Keratinocyte (primary cell): ENCODE measurements at regions not wholly inside any gene's neighbourhood (a gene's known extent, or its start where the extent isn't known, plus 50 kb on each side); places are given as distances from the start of the nearest gene placed in this dataset.

Experiments
- DNase-seq: peaks from one replicate; pipeline ENCODE4 v3.0.0-alpha.2; 2011; ENCODE audit warnings: low read depth, missing footprints, low spot score
- FAIRE-seq: peaks from 2 replicates; lab custom pipeline; 2011; peaks lifted over from hg19 to GRCh38; lab: Jason Lieb, UNC
- H2AFZ ChIP-seq: 2 replicates; pipeline ENCODE4 v1.6.0; 2012; ENCODE audit warnings: low read length, control low read depth, inconsistent platforms; ENCODE audit not compliant: control insufficient read depth
- H3K27ac ChIP-seq: 2 replicates; pipeline ENCODE4 v1.5.1; 2011; ENCODE audit warnings: low read length; ENCODE audit not compliant: control insufficient read depth, insufficient read depth
- H3K27me3 ChIP-seq: 3 replicates; pipeline ENCODE4 v1.6.0; 2011; ENCODE audit warnings: low read length; ENCODE audit not compliant: control insufficient read depth, insufficient read depth; ENCODE audit errors: extremely low read depth
- H3K36me3 ChIP-seq, 2 experiments: 2 replicates in 1 of 2; 3 replicates in 1 of 2; pipeline ENCODE4 v1.5.1; 2011; ENCODE audit warnings: low read length in 2 of 2, mild to moderate bottlenecking in 1 of 2; ENCODE audit not compliant: control insufficient read depth in 2 of 2, insufficient read depth in 2 of 2; ENCODE audit errors: extremely low read depth in 1 of 2
- H3K4me1 ChIP-seq: 3 replicates; pipeline ENCODE4 v1.5.1; 2011; ENCODE audit warnings: low read length; ENCODE audit not compliant: control insufficient read depth, insufficient read depth; ENCODE audit errors: extremely low read depth
- H3K4me2 ChIP-seq: 3 replicates; pipeline ENCODE4 v1.6.0; 2011; ENCODE audit warnings: low read depth, low read length; ENCODE audit not compliant: control insufficient read depth, insufficient read depth; ENCODE audit errors: extremely low read depth
- H3K4me3 ChIP-seq, 3 experiments: fragments of 200-600 bp in 1 of 3; sonication (generic) in 1 of 3; 2 replicates in 2 of 3; 3 replicates in 1 of 3; pipeline ENCODE4 v1.5.1; 2011 to 2016; ENCODE audit warnings: low read length in 3 of 3, mild to moderate bottlenecking in 3 of 3, control low read depth in 2 of 3, inconsistent platforms in 1 of 3, low read depth in 1 of 3, mixed read lengths in 1 of 3, mixed run types in 1 of 3, moderate library complexity in 1 of 3; ENCODE audit not compliant: control insufficient read depth in 2 of 3, insufficient read depth in 2 of 3; ENCODE audit errors: extremely low read depth in 1 of 3
- H3K79me2 ChIP-seq: 2 replicates; pipeline ENCODE4 v1.6.0; 2012; ENCODE audit warnings: low read length; ENCODE audit not compliant: control insufficient read depth, insufficient read depth
- H3K9ac ChIP-seq: 3 replicates; pipeline ENCODE4 v1.6.0; 2011; ENCODE audit warnings: low read length; ENCODE audit not compliant: control insufficient read depth, insufficient read depth; ENCODE audit errors: extremely low read depth
- H3K9me1 ChIP-seq: 3 replicates; pipeline ENCODE4 v1.6.0; 2011; ENCODE audit warnings: low read length; ENCODE audit not compliant: control insufficient read depth, insufficient read depth; ENCODE audit errors: extremely low read depth
- H3K9me3 ChIP-seq: 2 replicates; pipeline ENCODE4 v1.5.1; 2012; ENCODE audit warnings: low read depth, low read length; ENCODE audit not compliant: control insufficient read depth
- H4K20me1 ChIP-seq: 3 replicates; pipeline ENCODE4 v1.6.0; 2011; ENCODE audit warnings: low read length; ENCODE audit not compliant: control insufficient read depth, insufficient read depth; ENCODE audit errors: extremely low read depth
- EZH2 ChIP-seq: IDR thresholded peaks from one replicate; pipeline ENCODE4 v1.6.1; 2012; ENCODE audit warnings: inconsistent platforms, mild to moderate bottlenecking, low read length, moderate library complexity
- dilution Hi-C: fragments of 300-500 bp; cut with MboI; formaldehyde crosslinking; loops from one replicate; pipeline ENCODE4 v1.7.0; 2020; ENCODE audit warnings: low sequenced_read_pairs; ENCODE audit not compliant: extremely low pct_ligation_motif_present
- TF ChIP-seq, protein P1 (sequence below), 3 experiments: IDR thresholded peaks in 1 of 3; conservative IDR thresholded peaks in 1 of 3; optimal IDR thresholded peaks in 1 of 3; 2 replicates in 2 of 3; 3 replicates in 1 of 3; pipeline versions ENCODE3 to v1.5.1; 2011; ENCODE audit warnings: low read length in 3 of 3, mild to moderate bottlenecking in 3 of 3, moderate library complexity in 2 of 3, control low read depth in 1 of 3, inconsistent platforms in 1 of 3; ENCODE audit not compliant: insufficient read depth in 2 of 3; ENCODE audit errors: extremely low read depth in 1 of 3

GRCh38 chr3:192068464-192069254 is 607.7 kb downstream of the PYDC2 start:
- DNase-seq (no peak), FAIRE-seq (no peak)
- TF ChIP-seq, protein P1, sequence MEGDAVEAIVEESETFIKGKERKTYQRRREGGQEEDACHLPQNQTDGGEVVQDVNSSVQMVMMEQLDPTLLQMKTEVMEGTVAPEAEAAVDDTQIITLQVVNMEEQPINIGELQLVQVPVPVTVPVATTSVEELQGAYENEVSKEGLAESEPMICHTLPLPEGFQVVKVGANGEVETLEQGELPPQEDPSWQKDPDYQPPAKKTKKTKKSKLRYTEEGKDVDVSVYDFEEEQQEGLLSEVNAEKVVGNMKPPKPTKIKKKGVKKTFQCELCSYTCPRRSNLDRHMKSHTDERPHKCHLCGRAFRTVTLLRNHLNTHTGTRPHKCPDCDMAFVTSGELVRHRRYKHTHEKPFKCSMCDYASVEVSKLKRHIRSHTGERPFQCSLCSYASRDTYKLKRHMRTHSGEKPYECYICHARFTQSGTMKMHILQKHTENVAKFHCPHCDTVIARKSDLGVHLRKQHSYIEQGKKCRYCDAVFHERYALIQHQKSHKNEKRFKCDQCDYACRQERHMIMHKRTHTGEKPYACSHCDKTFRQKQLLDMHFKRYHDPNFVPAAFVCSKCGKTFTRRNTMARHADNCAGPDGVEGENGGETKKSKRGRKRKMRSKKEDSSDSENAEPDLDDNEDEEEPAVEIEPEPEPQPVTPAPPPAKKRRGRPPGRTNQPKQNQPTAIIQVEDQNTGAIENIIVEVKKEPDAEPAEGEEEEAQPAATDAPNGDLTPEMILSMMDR (optimal IDR thresholded peaks at IDR 0.05 in 1 of 3, IDR thresholded peaks at IDR 0.05 in 1 of 3, conservative IDR thresholded peaks at IDR 0.05 in 1 of 3; ENCODE audit: extremely low read depth in 1 of 3, insufficient read depth in 2 of 3, low read length in 3 of 3), result no peak
- no peak for TF ChIP-seq EZH2

GRCh38 chr3:192077795-192078497 is 617.0 kb downstream of the PYDC2 start:
- H3K9me3 ChIP-seq, result no peaks in the 10 kb centered on the region
- no peaks in the 10 kb centered on the region for H3K4me1 ChIP-seq
- H3K27ac ChIP-seq, result no peak overlapping the region
- no peak overlapping the region for H2AFZ ChIP-seq
- H3K9ac ChIP-seq, result no peak overlapping the region
- no peaks in the 10 kb centered on the region for H3K79me2 ChIP-seq
- no peaks in the 10 kb centered on the region for H3K9me1 ChIP-seq
- FAIRE-seq (no peak), DNase-seq (no peak)
- H3K4me2 ChIP-seq, result no peak overlapping the region
- no peaks in the 10 kb centered on the region for H4K20me1 ChIP-seq
- H3K4me3 ChIP-seq, result no peak overlapping the region
- TF ChIP-seq, protein P1 (optimal IDR thresholded peaks at IDR 0.05 in 1 of 3, IDR thresholded peaks at IDR 0.05 in 1 of 3, conservative IDR thresholded peaks at IDR 0.05 in 1 of 3; ENCODE audit: extremely low read depth in 1 of 3, insufficient read depth in 2 of 3, low read length in 3 of 3), result no peak
- TF ChIP-seq EZH2, result no peak
- dilution Hi-C loops, result no loop called here
- no peaks in the 10 kb centered on the region for H3K27me3 ChIP-seq
- no peaks in the 10 kb centered on the region for H3K36me3 ChIP-seq

More at GRCh38 chr3:192068464-192069254, 607.7 kb downstream of the PYDC2 start:
- Histone ChIP-seq H2AFZ (no peak overlapping the region), H3K79me2 (no peaks in the 10 kb centered on the region), H3K4me1 (no peaks in the 10 kb centered on the region), H3K9me3 (no peaks in the 10 kb centered on the region), H3K27me3 (no peaks in the 10 kb centered on the region), H3K9me1 (no peaks in the 10 kb centered on the region), H3K4me2 (no peak overlapping the region), H3K27ac (no peak overlapping the region), H3K36me3 (no peaks in the 10 kb centered on the region), H3K9ac (no peak overlapping the region), H4K20me1 (no peaks in the 10 kb centered on the region), H3K4me3 (no peak overlapping the region)
- dilution Hi-C loops, result no loop called here
